ENCODE measurements at regions not wholly inside any gene's neighbourhood (a gene's known extent, or its start where the extent isn't known, plus 50 kb on each side); places are given as distances from the start of the nearest gene placed in this dataset.

DNA sequence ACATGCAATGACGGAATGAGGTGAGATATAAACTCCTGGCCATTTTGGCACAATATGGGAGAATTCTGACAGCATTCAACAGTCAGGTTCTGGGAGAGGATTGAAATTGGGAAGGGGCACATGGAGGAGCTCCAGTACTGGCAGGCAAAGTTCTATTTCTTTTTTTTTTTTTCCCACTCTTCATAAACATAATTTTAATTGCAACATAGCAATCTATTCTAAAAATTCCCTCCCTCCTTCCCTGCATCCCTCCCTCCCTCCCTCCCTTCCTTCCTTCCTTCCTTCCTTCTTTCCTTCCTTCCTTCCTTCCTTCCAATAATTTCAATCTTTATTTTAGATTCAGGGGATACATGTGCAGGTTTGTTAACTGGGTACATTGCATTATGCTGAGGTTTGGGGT, 93.2 kb downstream of the PTCSC3 start:
- no peak for DNase-seq

- DNase-seq: no peak
Observed at GRCh38 chr14:36078080-36078479, 98.4 kb downstream of the PTCSC3 start.

DNA sequence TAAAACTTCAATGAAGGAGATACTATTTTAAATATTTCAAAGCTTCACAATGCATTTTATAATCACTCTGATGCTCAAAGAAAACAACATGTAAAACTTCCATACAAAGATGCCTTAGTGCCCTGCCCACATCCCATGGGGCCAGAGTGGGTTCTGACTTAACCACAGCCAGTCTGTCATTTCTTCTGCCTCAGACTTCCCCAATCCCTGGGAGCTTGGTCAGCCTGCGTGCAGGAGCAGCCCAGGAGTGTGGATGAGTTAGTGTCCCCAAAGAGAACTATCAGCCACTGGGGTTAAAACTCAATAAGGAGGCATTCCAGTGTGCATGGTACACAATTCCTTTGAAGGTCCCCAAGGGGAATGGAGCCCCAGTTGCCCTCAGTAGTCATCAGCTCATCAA, 100.3 kb downstream of the PTCSC3 start:
- peak; percentile 53 for DNase-seq

- DNase-seq: no peak
Observed at GRCh38 chr14:36075203-36075602, 101.3 kb downstream of the PTCSC3 start.

GRCh38 chr14:36070720-36071043, 105.8 kb downstream of the PTCSC3 start:
- DNase-seq: no peak

DNA sequence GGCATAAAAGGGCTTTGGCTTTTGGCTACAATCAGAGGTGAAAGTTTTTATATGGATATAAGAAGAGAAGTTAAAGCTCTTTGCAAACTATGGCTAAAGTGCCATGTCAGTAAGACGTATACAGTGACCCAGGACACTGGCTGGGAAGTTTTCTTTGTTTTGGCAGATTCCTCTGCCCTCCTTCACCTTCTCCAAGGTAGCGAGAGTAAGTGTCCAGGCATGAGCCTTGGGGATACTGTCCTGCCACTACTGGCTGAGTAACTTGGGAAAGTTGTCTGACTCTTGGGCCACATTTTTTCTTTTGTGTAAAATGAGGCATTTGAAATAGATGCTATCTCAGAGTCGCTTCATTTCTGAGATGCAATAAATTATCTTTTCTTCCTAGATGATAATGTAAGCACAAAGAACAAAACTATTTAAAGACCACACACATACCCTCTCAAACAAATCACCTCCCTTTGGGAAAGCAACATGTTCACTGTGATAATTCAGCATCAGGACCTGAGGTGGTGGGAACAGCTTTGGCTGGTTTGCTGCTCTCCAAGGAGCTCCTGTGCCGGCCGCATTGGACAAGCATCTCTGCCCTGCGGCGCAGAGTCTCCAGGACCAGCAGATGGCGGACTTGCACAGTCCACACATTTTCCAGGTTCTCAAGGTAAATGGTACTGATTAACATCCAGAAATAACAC, 106.3 kb downstream of the PTCSC3 start:
- DNase-seq: peak; percentile 62

DNA sequence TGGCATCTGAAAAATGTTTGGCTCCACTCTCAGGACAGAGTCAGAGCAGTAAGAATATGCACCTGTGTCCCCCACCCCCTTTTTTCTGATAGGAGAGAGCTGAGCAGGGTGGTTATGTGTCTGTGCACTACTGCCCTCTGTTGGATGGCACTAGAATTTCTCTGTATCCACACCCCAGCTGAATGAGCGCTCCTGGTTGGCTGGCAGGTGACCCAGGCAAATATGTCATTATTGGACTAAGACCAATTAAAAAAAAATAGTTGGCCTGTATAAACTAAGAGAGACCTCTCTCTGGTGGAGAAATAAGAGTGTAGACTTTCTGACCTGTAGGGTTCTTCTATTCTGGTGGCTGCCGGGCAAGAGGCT, 107.0 kb downstream of the PTCSC3 start:
- DNase-seq: peak; percentile 35

- DNase-seq: peak; percentile 85
Observed at GRCh38 chr14:36068777-36069534, 107.6 kb downstream of the PTCSC3 start.

DNA sequence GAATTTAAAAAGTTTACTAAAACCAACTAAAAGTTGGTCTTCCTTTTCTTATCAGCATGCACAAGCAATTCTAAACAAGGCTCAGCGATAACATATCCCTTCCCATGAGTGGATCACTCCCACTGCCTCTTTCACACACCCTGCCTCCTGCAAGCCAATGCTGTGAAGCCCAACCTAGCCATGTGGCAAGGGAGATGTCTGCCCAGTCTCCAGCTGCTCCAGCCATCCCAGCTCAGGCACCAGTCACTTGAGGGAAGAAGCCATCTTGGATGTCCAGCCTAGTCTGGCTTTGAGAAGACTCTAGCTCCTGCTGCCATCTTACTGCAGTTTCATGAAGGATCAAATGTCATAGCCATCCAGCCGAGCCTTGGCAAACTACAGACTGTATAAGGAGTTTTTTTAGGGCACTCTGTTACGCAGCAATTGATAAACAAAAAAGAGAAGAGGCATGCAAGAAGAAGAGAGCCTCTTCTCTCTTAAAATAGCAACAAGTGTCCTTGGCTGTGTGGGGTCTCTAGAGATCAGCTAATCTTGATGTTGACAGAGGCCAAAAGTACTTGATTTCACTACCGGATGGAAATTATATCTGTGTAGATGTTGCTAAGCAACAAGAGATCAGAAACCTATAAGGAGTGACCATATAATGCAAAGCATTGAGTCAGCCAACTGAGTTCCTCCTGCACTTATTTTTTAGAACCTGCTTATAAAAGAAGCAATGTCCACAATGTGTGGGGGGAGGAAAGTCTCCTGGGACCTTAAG, 108.9 kb downstream of the PTCSC3 start:
- peak; percentile 20 for DNase-seq

- DNase-seq: no peak
Observed at GRCh38 chr14:36066636-36067035, 109.9 kb downstream of the PTCSC3 start.

DNA sequence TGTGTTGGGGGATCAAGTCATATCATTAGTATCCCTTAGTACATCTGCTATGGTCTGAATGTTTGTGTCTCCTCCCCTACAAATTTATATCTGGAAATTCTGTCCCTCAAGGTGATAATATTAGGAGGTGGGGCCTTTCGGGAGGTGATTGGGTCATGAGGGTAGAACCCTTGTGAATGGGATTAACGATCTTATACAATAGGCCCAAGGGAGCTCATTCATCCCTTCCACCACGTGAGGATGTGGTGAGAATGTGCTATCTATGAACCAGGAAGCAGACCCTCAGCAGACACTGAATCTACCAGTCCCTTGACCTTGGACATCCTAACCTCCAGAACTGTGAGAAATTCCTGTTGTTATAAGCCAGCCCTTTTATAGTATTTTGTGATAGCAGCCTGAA, 110.7 kb downstream of the PTCSC3 start:
- no peak for DNase-seq

DNA sequence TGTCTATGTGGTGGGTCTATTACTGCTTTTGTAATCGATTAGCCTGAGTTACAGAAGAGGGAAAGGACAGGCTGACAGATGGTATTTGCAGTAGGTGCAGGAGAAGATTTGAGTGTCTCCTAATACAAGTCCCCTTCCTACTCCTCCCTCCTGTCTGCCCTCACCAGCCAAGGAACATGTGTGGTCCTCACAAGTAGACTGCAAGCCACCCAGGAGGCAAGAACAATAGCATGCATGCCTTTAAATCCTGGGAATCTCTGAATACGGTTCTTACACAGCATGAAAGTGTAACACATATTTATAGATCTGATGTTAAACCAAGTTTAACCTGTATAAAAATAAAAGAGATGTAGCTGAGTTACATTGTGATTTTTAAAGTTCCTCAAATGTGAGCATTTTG, 117.0 kb downstream of the PTCSC3 start:
- no peak for DNase-seq

DNA sequence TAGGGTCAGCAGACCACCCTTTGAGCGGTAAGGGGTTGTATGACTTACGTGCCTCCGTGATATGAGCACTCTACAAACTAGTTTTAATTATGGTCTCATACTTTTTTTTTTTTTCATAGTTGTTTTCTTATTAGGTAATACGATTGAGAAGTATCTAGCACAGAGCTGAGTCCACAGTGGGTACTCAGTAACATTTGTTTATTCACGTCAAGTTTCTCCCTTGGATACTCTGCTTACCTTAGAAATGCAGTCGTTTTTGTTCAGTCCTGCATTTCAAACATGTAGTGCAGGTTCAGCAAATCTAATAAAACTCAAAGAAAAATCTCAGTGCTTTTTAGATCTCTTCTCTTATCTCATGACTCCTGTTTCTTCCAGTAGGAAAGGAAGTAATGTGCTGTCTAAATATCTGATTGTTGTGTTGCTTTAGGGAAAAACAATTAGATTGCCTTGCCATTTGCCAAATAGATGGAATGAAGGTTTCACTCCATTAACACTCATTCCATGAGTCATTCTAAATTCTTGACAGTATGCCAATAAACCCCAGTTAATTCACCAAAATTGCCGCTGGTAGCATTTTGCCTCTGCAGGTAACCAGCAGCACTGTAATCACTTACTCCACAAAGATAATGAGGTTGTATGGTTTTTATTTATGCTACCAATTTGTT, 118.9 kb downstream of the PTCSC3 start:
- DNase-seq: peak; percentile 5

GRCh38 chr14:36056845-36057244, 119.7 kb downstream of the PTCSC3 start:
- DNase-seq: no peak

GRCh38 chr14:36055681-36056225, 120.8 kb downstream of the PTCSC3 start:
- DNase-seq: peak; percentile 20

DNA sequence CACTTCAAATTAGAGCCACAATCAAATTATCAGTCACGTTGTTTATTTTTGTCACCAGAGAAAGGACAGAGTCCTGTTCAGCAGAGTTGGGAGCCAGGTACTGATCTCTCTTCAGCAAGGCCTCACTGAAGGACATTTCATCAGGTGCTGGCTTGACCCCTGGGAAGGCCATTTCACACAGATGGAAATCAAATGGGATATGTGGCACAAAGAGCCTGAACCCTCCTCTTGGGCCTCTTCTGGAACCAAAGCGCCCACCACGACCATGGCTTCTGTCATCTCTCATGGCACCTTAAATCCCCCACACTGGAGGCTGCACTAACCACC, 121.5 kb downstream of the PTCSC3 start:
- DNase-seq: no peak

DNA sequence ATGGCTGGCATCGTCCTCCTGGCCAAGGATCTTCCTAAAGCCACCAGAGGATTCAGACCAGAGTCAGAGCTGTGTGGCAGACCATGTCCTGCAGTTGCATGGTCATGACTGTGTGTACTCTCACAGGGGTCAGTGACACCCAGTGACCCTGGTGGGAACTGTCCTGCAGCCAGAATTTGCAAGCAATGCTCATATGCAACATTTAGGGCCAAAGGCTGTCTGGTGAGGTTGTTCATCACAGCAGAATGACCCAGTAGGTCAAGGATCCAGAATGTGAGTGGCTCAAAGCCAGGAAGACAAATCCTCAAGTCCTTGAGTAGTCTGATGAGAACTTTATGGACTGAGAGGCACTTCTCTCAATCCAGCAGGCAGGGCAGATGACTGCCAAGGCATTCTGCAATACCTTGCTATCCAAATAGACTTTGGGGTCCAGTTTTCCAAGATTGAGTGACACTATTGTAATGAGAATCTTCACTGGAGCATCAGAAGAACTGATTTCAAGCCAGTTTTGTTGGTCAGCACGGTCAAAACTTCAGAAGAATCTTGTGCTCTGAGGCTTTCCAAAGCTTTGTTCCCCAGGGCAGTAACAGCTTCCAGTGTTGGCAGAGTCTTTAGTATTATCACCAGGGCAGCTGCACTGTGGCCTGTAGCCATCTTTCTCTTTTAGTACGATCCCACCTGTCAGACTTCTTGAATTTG, 122.0 kb downstream of the PTCSC3 start:
- DNase-seq: no peak

GRCh38 chr14:36052681-36053080, 123.8 kb downstream of the PTCSC3 start:
- DNase-seq: no peak

DNA sequence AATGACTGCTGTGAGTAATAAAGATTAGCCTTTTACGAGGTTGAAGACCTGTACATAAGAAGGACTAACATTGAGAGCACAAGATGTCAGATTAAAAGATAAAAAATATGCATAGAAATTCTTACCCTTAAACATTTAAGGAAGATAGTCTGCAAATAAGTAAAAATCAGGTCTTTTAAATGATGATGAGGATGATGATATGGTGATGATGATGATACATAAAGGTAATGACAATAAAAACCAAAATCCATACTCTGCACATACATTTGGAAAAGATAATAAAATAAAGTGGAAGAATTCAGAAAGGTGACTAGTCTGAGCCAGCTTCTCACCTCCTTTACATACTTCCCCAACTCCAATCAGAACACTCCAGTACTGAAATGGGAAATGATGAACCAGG, 124.5 kb downstream of the PTCSC3 start:
- no peak for DNase-seq

DNA sequence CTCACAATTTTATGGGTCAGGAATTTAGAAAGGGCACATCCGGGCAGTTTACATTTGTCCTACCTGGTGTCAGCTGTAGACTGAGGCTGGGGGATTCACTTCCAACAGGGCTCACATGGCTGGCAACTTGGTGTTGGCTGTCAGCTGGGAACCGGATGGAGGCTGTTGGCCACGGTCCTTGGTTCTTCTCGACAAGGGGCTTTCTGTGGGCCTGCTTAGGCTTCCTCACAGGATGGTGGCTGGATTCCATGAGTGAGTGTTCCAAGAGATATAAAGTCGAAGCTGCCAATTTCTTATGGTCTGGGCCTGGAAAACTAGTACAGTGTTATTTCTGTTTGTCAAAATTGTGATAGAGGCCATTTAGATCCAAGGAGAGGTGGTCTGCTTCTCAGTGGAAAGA, 127.9 kb downstream of the PTCSC3 start:
- DNase-seq: no peak

DNA sequence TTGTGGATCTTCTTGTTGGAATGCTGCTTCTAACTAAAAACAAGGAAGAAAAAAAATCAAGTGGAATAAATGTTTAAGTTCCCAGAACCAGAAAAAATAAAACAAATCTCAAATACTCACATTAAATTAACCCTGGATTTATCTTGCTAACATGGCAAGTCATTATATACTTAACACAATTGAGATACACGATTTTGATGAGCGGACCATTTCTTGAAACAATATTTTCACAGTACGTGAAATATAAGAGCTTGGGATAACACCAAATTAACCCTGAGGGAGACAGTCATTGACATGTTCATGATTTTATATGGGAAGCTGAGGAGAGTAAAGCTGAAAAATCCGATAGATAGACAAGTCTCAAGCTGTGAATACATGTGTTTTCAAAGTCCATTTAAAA, 128.6 kb downstream of the PTCSC3 start:
- DNase-seq: no peak

GRCh38 chr14:36035675-36036074, 140.8 kb downstream of the PTCSC3 start:
- DNase-seq: no peak

DNA sequence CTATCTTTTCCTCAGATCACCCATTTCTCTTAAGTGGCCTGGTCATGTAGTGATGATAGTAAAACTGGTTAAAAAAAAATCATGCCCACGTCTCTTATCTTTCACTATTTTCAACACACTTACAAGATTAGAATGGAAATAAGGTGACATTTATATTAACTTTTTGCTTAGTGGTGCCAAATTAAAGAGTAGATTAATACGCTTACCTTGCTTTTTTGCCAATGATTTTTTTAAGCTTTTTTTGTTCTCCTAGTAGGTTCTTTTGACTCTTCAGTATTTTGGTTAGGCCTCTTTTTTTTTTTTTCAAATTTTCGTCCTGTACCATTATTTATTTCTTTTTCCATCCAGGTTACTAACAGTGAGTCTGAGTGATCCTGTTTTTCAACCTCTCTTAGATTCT, 147.9 kb downstream of the PTCSC3 start:
- no peak for DNase-seq
